SU-DHL-6 (cell line): ENCODE measurements at regions not wholly inside any gene's neighbourhood (a gene's known extent, or its start where the extent isn't known, plus 50 kb on each side); places are given as distances from the start of the nearest gene placed in this dataset.

Experiments used
- H2AFZ ChIP-seq: fragments of 200-600 bp; sonication (generic); 2 replicates; pipeline ENCODE4 v1.6.1; 2014; ENCODE audit warnings: low read depth, mild to moderate bottlenecking, moderate library complexity, mixed read lengths, antibody characterized with exemption, low read length; ENCODE audit not compliant: severe bottlenecking
- H3F3A ChIP-seq: fragments of 200-600 bp; shearing (Covaris generic); 2 replicates; pipeline ENCODE4 v1.6.0; 2016; ENCODE audit warnings: antibody characterized with exemption, mild to moderate bottlenecking; ENCODE audit not compliant: insufficient read depth
- H3K27ac ChIP-seq: fragments of 200-600 bp; sonication (generic); 2 replicates; pipeline ENCODE4 v1.5.1; 2016; ENCODE audit warnings: low read depth, mild to moderate bottlenecking, low read length, moderate library complexity, mixed read lengths
- H3K27me3 ChIP-seq: fragments of 200-600 bp; sonication (generic), shearing (Covaris generic); 2 replicates; pipeline ENCODE4 v1.6.0; 2014; ENCODE audit warnings: mild to moderate bottlenecking, low read length
- H3K36me3 ChIP-seq: fragments of 200-600 bp; sonication (generic); 2 replicates; pipeline ENCODE4 v1.6.1; 2014; ENCODE audit warnings: mild to moderate bottlenecking, low read length, mixed read lengths
- H3K4me2 ChIP-seq: fragments of 300-600, 200-600 bp; shearing (Covaris generic), sonication (generic); 2 replicates; pipeline ENCODE4 v1.6.0; 2014; ENCODE audit warnings: low read length, low read depth, mild to moderate bottlenecking; ENCODE audit not compliant: poor library complexity, severe bottlenecking
- H3K4me3 ChIP-seq: fragments of 200-600 bp; sonication (generic); 2 replicates; pipeline ENCODE4 v1.5.1; 2014; ENCODE audit warnings: antibody characterized with exemption, low read length, mild to moderate bottlenecking, mixed read lengths; ENCODE audit not compliant: insufficient read depth, poor library complexity, severe bottlenecking
- H3K79me2 ChIP-seq: fragments of 200-600 bp; sonication (generic); 2 replicates; pipeline ENCODE4 v1.6.1; 2014; ENCODE audit warnings: mild to moderate bottlenecking, low read length, moderate library complexity; ENCODE audit not compliant: insufficient read depth
- H3K9ac ChIP-seq: fragments of 200-600 bp; sonication (generic); 2 replicates; pipeline ENCODE4 v1.7.0; 2014; ENCODE audit warnings: mild to moderate bottlenecking, low read length
- H3K9me2 ChIP-seq: fragments of 200-600 bp; sonication (generic); replicated peaks from 2 replicates; pipeline ENCODE4 v1.6.1; 2014; ENCODE audit warnings: low read length; ENCODE audit not compliant: insufficient read depth
- H3K9me3 ChIP-seq: fragments of 200-600 bp; sonication (generic); 2 replicates; pipeline ENCODE4 v1.6.1; 2014; ENCODE audit warnings: low read length, mixed read lengths; ENCODE audit not compliant: insufficient read depth
- H4K20me1 ChIP-seq: fragments of 200-600 bp; sonication (generic); 2 replicates; pipeline ENCODE4 v1.6.1; 2014; ENCODE audit warnings: low read depth, mild to moderate bottlenecking, antibody characterized with exemption, low read length, moderate library complexity, mixed read lengths
- EZH2phosphoT487 ChIP-seq: fragments of 200-600 bp; sonication (generic), shearing (Covaris generic); conservative IDR thresholded peaks from 2 replicates; pipeline ENCODE4 v1.6.1; 2018; ENCODE audit warnings: mild to moderate bottlenecking, antibody characterized with exemption, low read length, moderate library complexity, mixed read lengths
- TF ChIP-seq, protein P1 (sequence below): fragments of 200-600 bp; sonication (generic); IDR thresholded peaks from one replicate; pipeline ENCODE4 v1.5.1; 2017; ENCODE audit warnings: antibody characterized with exemption, mild to moderate bottlenecking, low read length, moderate library complexity; ENCODE audit not compliant: insufficient read depth, poor library complexity, severe bottlenecking

DNA sequence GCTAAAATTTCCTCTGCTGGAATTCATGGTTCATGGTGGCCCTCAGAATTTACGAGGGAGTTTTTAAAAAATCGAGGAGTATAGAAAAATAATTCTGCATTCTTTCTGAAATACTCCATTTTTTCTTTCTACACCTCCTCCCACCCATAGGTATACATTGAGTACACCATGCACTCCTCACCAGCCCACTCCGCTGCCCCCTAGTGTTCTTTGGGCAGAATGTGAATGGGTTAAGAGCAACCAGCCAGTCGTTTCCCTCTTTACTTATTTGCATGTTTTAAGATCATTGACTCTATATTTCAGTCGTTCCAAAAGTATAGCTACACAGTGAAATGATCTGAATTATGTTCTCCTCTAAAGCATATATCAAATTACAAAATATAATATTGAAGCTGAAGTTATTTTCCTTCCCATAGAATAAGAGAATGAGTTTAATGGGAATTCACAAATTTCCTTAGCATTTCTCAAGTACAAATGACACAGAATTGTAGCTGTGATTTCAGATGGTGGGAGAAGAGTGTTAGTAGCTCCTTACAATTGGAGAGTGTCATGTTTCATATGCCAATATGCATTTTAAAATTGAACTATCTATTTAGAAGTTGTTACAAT lies 977.7 kb upstream of the SLC35B3 start:
- Histone ChIP-seq H3K9ac (no peak overlapping the region), H3K36me3 (no peaks in the 10 kb centered on the region), H4K20me1 (no peaks in the 10 kb centered on the region), H3K27ac (no peak overlapping the region), H3K9me2 (no peaks in the 10 kb centered on the region), H3K9me3 (no peaks in the 10 kb centered on the region), H2AFZ (no peak overlapping the region), H3F3A (no peaks in the 10 kb centered on the region), H3K27me3 (no peaks in the 10 kb centered on the region), H3K4me2 (no peak overlapping the region), H3K79me2 (no peaks in the 10 kb centered on the region), H3K4me3 (no peak overlapping the region)
- TF ChIP-seq EZH2phosphoT487: no peak
- TF ChIP-seq, protein P1, sequence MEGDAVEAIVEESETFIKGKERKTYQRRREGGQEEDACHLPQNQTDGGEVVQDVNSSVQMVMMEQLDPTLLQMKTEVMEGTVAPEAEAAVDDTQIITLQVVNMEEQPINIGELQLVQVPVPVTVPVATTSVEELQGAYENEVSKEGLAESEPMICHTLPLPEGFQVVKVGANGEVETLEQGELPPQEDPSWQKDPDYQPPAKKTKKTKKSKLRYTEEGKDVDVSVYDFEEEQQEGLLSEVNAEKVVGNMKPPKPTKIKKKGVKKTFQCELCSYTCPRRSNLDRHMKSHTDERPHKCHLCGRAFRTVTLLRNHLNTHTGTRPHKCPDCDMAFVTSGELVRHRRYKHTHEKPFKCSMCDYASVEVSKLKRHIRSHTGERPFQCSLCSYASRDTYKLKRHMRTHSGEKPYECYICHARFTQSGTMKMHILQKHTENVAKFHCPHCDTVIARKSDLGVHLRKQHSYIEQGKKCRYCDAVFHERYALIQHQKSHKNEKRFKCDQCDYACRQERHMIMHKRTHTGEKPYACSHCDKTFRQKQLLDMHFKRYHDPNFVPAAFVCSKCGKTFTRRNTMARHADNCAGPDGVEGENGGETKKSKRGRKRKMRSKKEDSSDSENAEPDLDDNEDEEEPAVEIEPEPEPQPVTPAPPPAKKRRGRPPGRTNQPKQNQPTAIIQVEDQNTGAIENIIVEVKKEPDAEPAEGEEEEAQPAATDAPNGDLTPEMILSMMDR: peak; percentile 88

DNA sequence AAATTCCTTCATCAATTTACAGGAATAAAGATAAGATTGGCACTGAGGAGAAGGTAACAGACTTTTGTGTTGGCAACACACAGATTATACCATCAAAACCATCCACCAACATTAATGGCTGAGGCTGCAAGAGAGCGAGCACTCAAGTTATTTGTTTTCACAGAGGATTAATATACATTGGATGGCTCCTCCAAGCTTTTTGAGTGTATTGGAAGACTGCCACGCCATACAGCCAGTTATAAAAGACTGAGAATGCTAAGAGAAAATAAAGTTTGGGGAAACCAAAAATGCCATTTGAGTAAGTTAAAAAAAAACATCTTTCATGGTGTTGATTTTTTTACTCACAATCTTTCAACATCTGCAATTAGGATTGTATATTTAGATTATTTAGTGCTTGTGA lies 973.8 kb upstream of the SLC35B3 start:
- Histone ChIP-seq H3K27me3 (no peaks in the 10 kb centered on the region), H3K27ac (no peak overlapping the region), H2AFZ (no peak overlapping the region), H3K9me3 (no peaks in the 10 kb centered on the region), H4K20me1 (no peaks in the 10 kb centered on the region), H3K4me3 (no peak overlapping the region), H3K79me2 (no peaks in the 10 kb centered on the region), H3F3A (no peaks in the 10 kb centered on the region), H3K4me2 (no peak overlapping the region), H3K9ac (no peak overlapping the region), H3K9me2 (no peaks in the 10 kb centered on the region), H3K36me3 (no peaks in the 10 kb centered on the region)
- TF ChIP-seq EZH2phosphoT487: no peak
- TF ChIP-seq, protein P1: no peak

DNA sequence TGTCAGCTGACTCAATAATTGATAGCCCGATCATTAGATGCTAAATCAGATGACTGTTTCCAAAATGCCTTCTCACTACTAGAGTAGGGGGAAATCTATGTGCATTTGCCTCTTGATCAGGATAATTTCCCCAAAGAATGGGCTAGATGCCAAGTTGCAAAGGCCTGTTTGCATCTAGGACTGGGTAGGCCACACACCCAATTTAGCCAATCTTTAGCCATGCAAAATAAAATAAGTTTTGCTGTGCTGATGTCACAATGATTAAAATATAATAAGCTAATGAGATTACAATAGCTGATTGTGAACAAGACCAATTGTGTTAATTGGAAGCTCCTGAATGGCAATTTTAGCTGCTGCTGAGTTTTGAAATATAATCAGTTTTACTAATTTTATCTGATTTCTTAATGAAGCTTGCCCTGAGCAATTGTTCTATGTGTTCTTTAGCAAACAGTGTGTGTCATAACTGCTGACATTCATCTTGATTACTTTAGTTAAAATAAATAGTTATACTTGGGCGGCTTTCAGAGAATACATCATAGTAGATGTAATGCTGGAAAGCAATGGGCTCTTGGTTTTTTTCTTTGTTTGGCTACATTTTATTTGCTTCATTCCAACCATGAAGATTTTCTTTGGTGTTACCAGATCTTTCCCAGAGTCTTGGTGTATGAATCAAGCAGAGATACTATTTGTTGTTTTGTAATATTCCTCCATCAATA lies 973.2 kb upstream of the SLC35B3 start:
- Histone ChIP-seq H3K4me2 (no peak overlapping the region), H2AFZ (no peak overlapping the region), H3K27me3 (no peaks in the 10 kb centered on the region), H3K9me3 (no peaks in the 10 kb centered on the region), H3K79me2 (no peaks in the 10 kb centered on the region), H3K27ac (no peak overlapping the region), H3K4me3 (no peak overlapping the region), H3K36me3 (no peaks in the 10 kb centered on the region), H3F3A (no peaks in the 10 kb centered on the region), H4K20me1 (no peaks in the 10 kb centered on the region), H3K9me2 (no peaks in the 10 kb centered on the region), H3K9ac (no peak overlapping the region)
- no peak for TF ChIP-seq EZH2phosphoT487
- TF ChIP-seq, protein P1: no peak
